SK-N-SH treated with all-trans-retinoic acid at 6 μM for 48 hours (cell line): ENCODE measurements at regions not wholly inside any gene's neighbourhood (a gene's known extent, or its start where the extent isn't known, plus 50 kb on each side); places are given as distances from the start of the nearest gene placed in this dataset.

ENCODE experiments used
- ARNTL ChIP-seq: fragments of 450-650 bp; formaldehyde crosslinking; IDR thresholded peaks from 2 replicates; pipeline ENCODE4 v1.5.0; 2020; ENCODE audit warnings: low read depth, mild to moderate bottlenecking, moderate library complexity, borderline replicate concordance
- BACH2 ChIP-seq: fragments of 250-450 bp; sonication (Bioruptor Pico); IDR thresholded peaks from 2 replicates; pipeline ENCODE4 v1.9.0; 2021; ENCODE audit warnings: mild to moderate bottlenecking, borderline replicate concordance
- CSDC2 ChIP-seq: fragments of 250-450 bp; sonication (Bioruptor Pico); IDR thresholded peaks from 2 replicates; pipeline ENCODE4 v1.5.0; 2020; ENCODE audit warnings: mild to moderate bottlenecking, moderate library complexity
- PATZ1 ChIP-seq: fragments of 250-450 bp; sonication (Bioruptor Pico); IDR thresholded peaks from 2 replicates; pipeline ENCODE4 v1.8.0; 2020; ENCODE audit warnings: mild to moderate bottlenecking, moderate library complexity, borderline replicate concordance
- POU6F1 ChIP-seq: fragments of 250-450 bp; sonication (Bioruptor Pico); IDR thresholded peaks from 2 replicates; pipeline ENCODE4 v1.8.0; 2021; ENCODE audit warnings: low read depth, mild to moderate bottlenecking, moderate library complexity, borderline replicate concordance
- ZFP3 ChIP-seq: fragments of 250-450 bp; sonication (Bioruptor Pico); IDR thresholded peaks from 2 replicates; pipeline ENCODE4 v1.5.0; 2020; ENCODE audit warnings: mild to moderate bottlenecking, moderate library complexity
- ZFP30 ChIP-seq: fragments of 450-650 bp; formaldehyde crosslinking; IDR thresholded peaks from 2 replicates; pipeline ENCODE4 v1.5.0; 2022; ENCODE audit warnings: mild to moderate bottlenecking, moderate library complexity

- no peak for TF ChIP-seq BACH2 (CRISPR knock-in tag)
- no peak for TF ChIP-seq PATZ1 (CRISPR knock-in tag)
- TF ChIP-seq ZFP30 (CRISPR knock-in tag): no peak
- no peak for TF ChIP-seq ZFP3 (CRISPR knock-in tag)
- no peak for TF ChIP-seq CSDC2 (CRISPR knock-in tag)
- no peak for TF ChIP-seq ARNTL (CRISPR knock-in tag)
- no peak for TF ChIP-seq POU6F1 (CRISPR knock-in tag)
Measured at GRCh38 chr20:39877788-39878187, 811.2 kb downstream of the MAFB start.
